GM12878 (cell line): ENCODE measurements at regions not wholly inside any gene's neighbourhood (a gene's known extent, or its start where the extent isn't known, plus 50 kb on each side); places are given as distances from the start of the nearest gene placed in this dataset.

ENCODE experiments used
- ATAC-seq: fragments of 200-7000 bp; cut with Tn5 transposase; 3 replicates; pipeline ENCODE4 v1.9.1; 2020; ENCODE audit warnings: mild to moderate bottlenecking, moderate library complexity
- BruUV-seq: library from RNA; stranded (reverse); fragments of 400-500 nt; replicated peaks from 2 replicates; lab custom pipeline; 2021; lab: Mats Ljungman, UMichigan
- CTCF ChIA-PET: fragments of 300-600 bp; sonication (Branson Sonifier 250); formaldehyde crosslinking; extraction: SDS; loops from one replicate; lab custom pipeline; 2021; ENCODE audit warnings: inconsistent platforms; lab: Yijun Ruan, JAX
- POLR2A ChIA-PET: fragments of 350-600 bp; formaldehyde crosslinking; extraction: SDS; loops from one replicate; lab custom pipeline; 2021; ENCODE audit warnings: inconsistent platforms; lab: Charles Lee
- RAD21 ChIA-PET: fragments of 300-600 bp; sonication (Branson Sonifier 250); formaldehyde crosslinking; loops from one replicate; lab custom pipeline; 2023; ENCODE audit warnings: antibody characterized with exemption; ENCODE audit not compliant: unreplicated experiment; lab: Charles Lee
- SMC1A ChIA-PET: fragments of 300-600 bp; sonication (Branson Sonifier 250); formaldehyde crosslinking; loops from one replicate; lab custom pipeline; 2023; ENCODE audit not compliant: unreplicated experiment, uncharacterized antibody; lab: Charles Lee
- DNase-seq: peaks from one replicate; pipeline ENCODE4 v3.0.0-alpha.2; 2011; ENCODE audit warnings: low read depth, low spot score
- FAIRE-seq: peaks from 3 replicates; lab custom pipeline; 2011; peaks lifted over from hg19 to GRCh38; lab: Jason Lieb, UNC
- H2AFZ ChIP-seq: 2 replicates; pipeline ENCODE4 v1.6.0; 2011; ENCODE audit warnings: low read depth, low read length, control low read depth; ENCODE audit not compliant: control insufficient read depth
- H3K27ac ChIP-seq: 2 replicates; pipeline ENCODE4 v1.5.1; 2011; ENCODE audit warnings: control low read depth; ENCODE audit not compliant: control insufficient read depth, insufficient read depth
- H3K27me3 ChIP-seq, 2 experiments: replicated peaks in 1 of 2; 2 replicates each; pipeline versions ENCODE4 v1.6.0 to v1.6.1; 2011; ENCODE audit warnings: low read length in 1 of 2; ENCODE audit not compliant: control insufficient read depth in 2 of 2, insufficient read depth in 2 of 2
- H3K36me3 ChIP-seq, 2 experiments: 2 replicates each; pipeline ENCODE4 v1.5.1; 2011; ENCODE audit warnings: low read length in 1 of 2; ENCODE audit not compliant: control insufficient read depth in 2 of 2, insufficient read depth in 2 of 2
- H3K4me1 ChIP-seq: 2 replicates; pipeline ENCODE4 v1.6.1; 2011; ENCODE audit warnings: mild to moderate bottlenecking, low read length, moderate library complexity, mixed read lengths; ENCODE audit not compliant: control insufficient read depth, insufficient read depth
- H3K4me2 ChIP-seq: 2 replicates; pipeline ENCODE4 v1.6.0; 2011; ENCODE audit warnings: control low read depth; ENCODE audit not compliant: control insufficient read depth, insufficient read depth
- H3K4me3 ChIP-seq: fragments of 200-600 bp; sonication (generic); 2 replicates; pipeline ENCODE4 v1.5.1; 2016
- H3K79me2 ChIP-seq: 2 replicates; pipeline ENCODE4 v1.6.0; 2011; ENCODE audit warnings: low read length; ENCODE audit not compliant: control insufficient read depth, insufficient read depth
- H3K9ac ChIP-seq: 2 replicates; pipeline ENCODE4 v1.8.0; 2011; ENCODE audit warnings: low read length, control low read depth, mixed read lengths; ENCODE audit not compliant: control insufficient read depth, insufficient read depth
- H3K9me3 ChIP-seq: replicated peaks from 3 replicates; pipeline ENCODE4 v1.5.1; 2011; ENCODE audit warnings: mild to moderate bottlenecking, low read length; ENCODE audit not compliant: control insufficient read depth, insufficient read depth
- H4K20me1 ChIP-seq: 2 replicates; pipeline ENCODE4 v1.6.0; 2011; ENCODE audit not compliant: control insufficient read depth, insufficient read depth
- CUX1 ChIP-seq: IDR thresholded peaks from 2 replicates; pipeline ENCODE4 v1.6.1; 2012; ENCODE audit warnings: improper control_type of control experiment, low read depth, low read length; ENCODE audit not compliant: insufficient replicate concordance
- EZH2 ChIP-seq: IDR thresholded peaks from 2 replicates; pipeline ENCODE4 v1.6.1; 2012; ENCODE audit warnings: low read depth, mild to moderate bottlenecking, control low read depth, inconsistent platforms, low read length, borderline replicate concordance; ENCODE audit not compliant: control insufficient read depth
- SIX5 ChIP-seq: IDR thresholded peaks from 2 replicates; pipeline ENCODE4 v1.6.1; 2011; ENCODE audit warnings: mild to moderate bottlenecking, low read depth, low read length, moderate library complexity; ENCODE audit not compliant: severe bottlenecking
- WGBS: methylation state at CpG from one replicate; pipeline ENCODE4 v1.1.6; 2016; ENCODE audit warnings: low lambda C conversion rate; ENCODE audit not compliant: insufficient replicate concordance, insufficient coverage; ENCODE audit errors: missing lambda C conversion rate; 5-methylcytosine and 5-hydroxymethylcytosine counted together
- in situ Hi-C: fragments of 300-500 bp; cut with MboI; formaldehyde crosslinking; loops from 9 replicates; pipeline ENCODE4 v1.14.3; 2018; ENCODE audit warnings: mixed read lengths
- intact Hi-C: fragments of 100-400 bp; cut with micrococcal nuclease; formaldehyde crosslinking; loops from one replicate; pipeline ENCODE4 v1.14.2; 2022; ENCODE audit not compliant: unreplicated experiment

DNA sequence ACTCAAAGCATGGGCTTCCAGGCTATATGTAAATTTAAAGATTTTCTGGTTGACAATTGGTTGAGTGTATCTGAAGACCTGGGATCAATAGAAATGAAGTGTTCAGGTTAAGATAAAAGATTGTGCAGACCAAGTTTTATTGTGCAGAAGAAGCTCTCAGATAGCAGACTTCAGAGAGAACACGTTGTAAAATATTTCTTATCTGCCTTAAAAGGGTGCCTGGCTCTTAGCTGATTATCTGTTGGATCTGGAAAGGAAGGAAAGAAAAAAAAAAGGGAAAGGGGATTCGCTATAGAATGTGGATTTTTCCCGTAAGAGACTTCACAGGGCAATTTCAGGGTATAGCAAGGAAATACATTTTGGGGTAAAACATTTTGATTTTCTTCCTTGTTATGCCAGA, 523.2 kb downstream of the EDEM1 start:
- TF ChIP-seq SIX5 (no peak), EZH2 (no peak), CUX1 (no peak)
- TF ChIP-seq, all 136 proteins: peak for 0
- POLR2A ChIA-PET, result no interaction called here
- BruUV-seq, result no TSS peak
- H3K79me2 ChIP-seq, result no peaks in the 10 kb centered on the region
- H3K4me1 ChIP-seq, result no peaks in the 10 kb centered on the region
- RAD21 ChIA-PET, result no interaction called here
- CTCF ChIA-PET, result no interaction called here
- H3K27ac ChIP-seq, result no peak overlapping the region
- H3K9me3 ChIP-seq, result no peaks in the 10 kb centered on the region; the same call in 1 of the 3 replicates
- H3K36me3 ChIP-seq, result no peaks in the 10 kb centered on the region
- intact Hi-C loops (no loop called here), in situ Hi-C loops (no loop called here)
- FAIRE-seq (no peak), ATAC-seq (no peak), DNase-seq (no peak)
- H3K4me2 ChIP-seq, result no peak overlapping the region
- 15% methylated on average over 3 of the region's 3 CpGs for WGBS
- no peak overlapping the region for H3K4me3 ChIP-seq
- H4K20me1 ChIP-seq, result no peaks in the 10 kb centered on the region
- H2AFZ ChIP-seq, result no peak overlapping the region
- H3K9ac ChIP-seq, result no peak overlapping the region
- H3K27me3 ChIP-seq, result no peaks in the 10 kb centered on the region
- SMC1A ChIA-PET, result no interaction called here
